ENCODE measurements at regions not wholly inside any gene's neighbourhood (a gene's known extent, or its start where the extent isn't known, plus 50 kb on each side); places are given as distances from the start of the nearest gene placed in this dataset.

GRCh38 chr5:3393122-3393919 is 202.3 kb upstream of the IRX1 start:
- no peak for DNase-seq

GRCh38 chr5:3392306-3392939 is 203.2 kb upstream of the IRX1 start:
- DNase-seq = no peak

DNA sequence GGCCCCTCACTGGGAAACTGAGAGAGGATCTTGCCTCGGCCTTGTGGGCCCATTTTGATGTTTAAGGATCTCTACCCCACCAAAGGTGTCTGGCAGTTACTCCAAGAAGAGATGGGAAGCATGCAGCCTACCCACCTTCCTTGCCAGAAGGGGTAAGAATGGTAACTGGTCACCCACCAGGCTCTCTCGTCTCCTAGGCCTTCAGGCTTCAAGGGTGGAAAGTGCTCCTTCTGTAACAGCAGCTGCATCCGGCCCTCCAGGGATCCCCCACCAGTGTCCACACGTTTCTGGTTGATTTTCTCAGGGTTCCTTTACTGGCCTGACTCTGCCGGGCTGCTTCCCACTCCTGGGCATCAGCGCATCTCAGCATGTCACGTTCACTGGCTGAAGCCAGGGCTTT is 204.4 kb upstream of the IRX1 start:
- no peak for DNase-seq

- no peak for DNase-seq
Observed at GRCh38 chr5:3389471-3390026, 206.1 kb upstream of the IRX1 start.

DNA sequence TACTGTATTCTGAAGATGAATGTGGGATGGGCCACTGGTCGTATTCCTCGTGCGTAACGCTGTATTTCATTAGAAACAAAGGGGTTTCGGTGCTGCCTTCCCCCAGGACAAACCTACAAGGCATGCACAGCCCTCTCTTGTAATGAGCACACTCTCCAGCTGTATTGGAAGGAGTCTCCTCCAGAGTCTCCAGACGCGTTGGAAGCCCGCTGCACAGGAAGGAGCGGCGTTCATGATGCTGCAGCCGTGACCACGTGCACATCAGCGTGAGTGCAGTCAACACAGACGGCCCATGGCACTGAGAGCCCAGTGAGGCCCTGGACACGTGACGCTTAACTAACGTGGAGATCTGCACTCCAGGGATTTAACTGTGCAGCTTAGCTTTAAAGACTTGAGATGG is 209.0 kb upstream of the IRX1 start:
- DNase-seq = no peak

DNA sequence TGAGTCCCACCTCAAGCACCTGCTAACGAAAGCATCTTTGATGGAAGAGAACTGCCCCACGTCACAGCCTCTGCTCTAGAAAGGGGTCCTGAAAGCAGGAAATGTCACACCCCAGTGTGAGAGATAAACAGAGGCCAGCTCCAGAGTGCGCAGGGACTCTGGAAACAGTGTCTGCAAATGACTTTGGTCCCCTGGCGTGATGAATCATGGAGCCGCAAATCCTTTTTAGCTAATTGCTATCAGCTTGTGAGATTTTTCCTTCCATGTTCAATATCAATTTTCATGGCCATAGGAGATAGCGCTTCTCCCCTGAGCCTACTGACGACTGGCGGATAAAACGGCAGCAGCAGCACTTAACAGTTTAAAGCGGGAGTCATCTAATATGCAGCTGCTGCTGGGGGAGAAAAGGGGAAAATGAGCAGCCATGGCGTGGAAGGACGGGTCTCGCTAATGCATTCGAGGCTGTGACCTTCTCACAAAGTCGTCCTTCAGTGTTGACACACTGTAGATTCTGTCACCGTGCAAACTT is 209.6 kb upstream of the IRX1 start:
- DNase-seq = no peak

GRCh38 chr5:3384531-3384930 is 211.1 kb upstream of the IRX1 start:
- DNase-seq = no peak

GRCh38 chr5:3382782-3383181 is 212.8 kb upstream of the IRX1 start:
- DNase-seq = no peak

DNA sequence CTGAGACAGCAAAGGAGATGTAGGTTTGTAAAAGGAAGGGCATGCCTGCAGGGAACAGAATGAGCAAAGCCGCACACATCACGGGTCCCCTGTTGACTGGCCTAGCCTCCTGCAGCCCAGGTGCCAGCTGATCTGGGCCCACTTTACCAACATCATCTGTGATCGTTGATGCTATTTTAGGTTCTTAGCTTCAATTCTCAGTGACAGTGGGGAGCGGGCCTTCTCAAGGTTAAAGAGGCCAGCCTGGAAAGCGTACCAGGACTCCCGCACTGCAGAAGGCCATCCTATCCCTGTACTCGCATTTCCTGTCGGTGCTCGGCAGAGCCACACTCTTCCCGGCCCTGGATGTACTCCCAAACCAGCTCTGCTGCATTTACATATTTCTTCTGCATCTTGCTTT is 213.5 kb upstream of the IRX1 start:
- no peak for DNase-seq

DNA sequence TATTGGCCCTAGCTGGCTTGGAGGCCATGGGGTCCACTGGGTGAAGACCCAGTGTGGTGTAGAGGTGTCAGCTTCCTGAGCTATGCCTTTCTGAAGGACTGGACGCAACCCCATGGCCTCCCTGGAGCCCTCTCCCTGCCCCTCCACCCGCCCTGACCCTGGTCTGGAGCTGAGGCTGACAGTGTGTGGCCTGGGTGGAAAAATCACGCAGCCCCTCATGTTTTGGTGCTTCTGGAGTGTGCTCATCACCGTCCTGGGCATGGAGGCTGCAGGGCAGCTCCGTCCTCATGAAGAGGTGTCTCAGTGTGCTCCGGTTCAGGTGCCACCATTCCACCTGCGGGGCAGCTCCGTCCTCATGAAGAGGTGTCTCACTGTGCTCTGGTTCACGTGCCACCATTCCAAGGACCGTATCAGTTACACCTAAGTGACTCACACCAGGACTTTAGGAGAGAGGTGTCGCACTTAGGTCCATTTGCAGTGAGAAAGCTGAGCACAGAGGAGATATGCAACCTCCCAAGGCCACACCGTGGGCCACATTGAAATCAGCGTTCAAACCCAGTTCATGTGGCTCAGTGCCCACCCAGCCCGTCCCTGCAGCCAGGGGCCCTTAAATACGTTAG is 214.3 kb upstream of the IRX1 start:
- no peak for DNase-seq

- no peak for DNase-seq
Observed at GRCh38 chr5:3380689-3381088, 214.9 kb upstream of the IRX1 start.

GRCh38 chr5:3377831-3378230 is 217.8 kb upstream of the IRX1 start:
- DNase-seq = no peak

GRCh38 chr5:3377176-3377575 is 218.5 kb upstream of the IRX1 start:
- DNase-seq = no peak

GRCh38 chr5:3376611-3377010 is 219.0 kb upstream of the IRX1 start:
- DNase-seq = no peak

DNA sequence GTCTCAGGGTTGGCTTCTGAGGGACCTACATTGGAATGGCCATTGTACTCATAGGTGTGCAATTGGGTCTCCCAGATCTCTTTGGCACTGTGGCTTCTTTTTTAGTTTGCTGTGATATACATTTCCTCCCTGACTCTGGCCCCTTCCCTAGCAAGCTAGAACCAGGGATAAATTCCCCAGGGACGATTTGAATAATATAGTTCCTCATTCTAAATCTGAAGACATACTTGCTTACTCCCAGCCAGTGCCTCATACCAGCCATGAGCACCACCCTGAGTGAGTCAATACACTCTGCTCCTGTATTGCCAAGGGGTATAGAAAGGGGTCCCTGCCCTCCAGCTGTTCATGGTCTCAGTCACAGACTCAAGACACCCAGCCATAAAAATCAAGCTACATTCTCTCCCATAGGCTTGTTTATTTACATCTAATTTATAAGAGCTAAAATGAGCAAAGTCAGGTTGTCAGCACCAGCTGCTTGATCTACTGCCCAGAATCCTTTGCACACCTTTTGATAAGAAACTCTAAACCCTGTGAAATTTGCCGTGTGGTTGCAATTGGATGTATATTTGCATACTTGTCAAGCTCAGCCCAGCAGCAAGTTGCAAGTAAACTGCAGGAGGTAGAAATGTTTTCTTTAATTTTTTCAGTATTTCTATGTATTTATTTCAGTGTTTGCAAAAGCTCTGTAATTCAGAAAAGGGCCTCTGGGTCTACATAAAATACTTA is 219.9 kb upstream of the IRX1 start:
- no peak for DNase-seq

DNA sequence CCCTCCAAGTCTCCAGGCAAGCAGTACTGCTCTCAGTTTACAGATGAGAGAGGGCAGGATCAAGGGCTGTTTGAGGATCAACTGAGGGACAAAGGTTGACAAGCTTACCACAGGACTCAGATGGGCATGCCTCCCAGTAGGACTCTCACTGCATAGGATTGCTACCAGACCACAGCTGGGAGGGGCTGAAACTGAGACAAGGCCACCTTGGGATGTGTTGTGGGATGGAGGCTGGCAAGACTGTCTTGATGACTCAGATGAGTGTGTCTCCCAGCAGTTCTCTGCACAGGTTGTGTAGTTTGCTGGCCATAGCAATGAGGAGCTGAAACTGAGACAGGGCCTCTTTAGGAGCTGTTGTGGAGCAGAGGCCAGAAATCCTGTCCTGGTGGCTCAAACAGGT is 222.2 kb upstream of the IRX1 start:
- DNase-seq = no peak

- no peak for DNase-seq
Observed at GRCh38 chr5:3372289-3372688, 223.3 kb upstream of the IRX1 start.

DNA sequence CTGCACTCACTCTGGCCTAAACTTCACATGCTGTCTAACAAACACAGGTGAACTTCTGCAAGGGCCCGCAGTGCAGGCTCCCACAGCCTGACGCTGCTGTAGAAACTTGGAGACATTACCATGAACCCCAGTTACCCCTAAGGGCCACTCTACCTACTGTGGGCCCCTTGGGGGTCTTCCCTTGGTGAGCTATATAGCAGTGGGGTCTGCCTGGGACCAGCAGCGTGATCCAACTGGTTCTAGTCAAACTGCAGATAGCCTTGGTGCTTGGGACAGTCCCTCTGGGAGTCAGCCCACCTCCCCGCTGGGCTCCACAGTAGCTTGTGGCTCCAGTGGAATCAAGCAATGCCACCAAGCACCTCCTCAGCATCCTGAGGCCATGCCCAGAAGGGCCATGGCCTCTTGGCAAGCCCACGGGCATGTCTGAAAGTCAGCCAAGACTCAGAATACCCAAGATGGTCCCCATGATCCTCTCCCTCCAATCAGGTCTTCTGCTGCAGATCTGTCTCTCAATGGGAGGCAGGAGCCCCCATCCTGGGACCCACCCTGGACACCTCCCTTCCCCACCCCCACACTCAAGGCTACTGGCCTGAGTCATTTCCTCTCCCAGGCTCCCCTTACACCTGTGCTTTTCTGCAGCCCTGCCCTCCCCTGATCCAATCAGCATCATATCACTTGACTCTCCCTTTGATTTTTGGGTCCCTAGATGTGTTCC is 230.0 kb upstream of the IRX1 start:
- no peak for DNase-seq

- DNase-seq = no peak
Observed at GRCh38 chr5:3364941-3365340, 230.7 kb upstream of the IRX1 start.

DNA sequence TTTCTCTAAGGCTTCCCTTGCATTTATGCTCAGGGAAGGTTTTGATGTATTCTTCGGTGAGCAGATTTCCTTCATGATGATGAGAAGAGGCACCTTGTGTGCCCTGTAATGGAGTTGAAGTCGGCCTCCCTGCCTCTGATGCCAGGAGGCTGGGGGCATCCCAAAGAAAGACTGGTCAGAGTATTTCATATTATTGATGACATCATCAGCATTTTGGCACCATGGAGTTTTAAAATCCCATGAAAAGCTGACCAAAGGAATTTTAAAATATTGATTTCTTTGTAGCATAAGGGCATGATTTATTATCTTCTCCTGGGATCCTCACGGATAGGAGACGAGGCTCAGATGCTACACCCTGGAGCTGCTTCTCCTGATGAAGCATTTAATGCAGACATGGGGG is 231.2 kb upstream of the IRX1 start:
- no peak for DNase-seq

DNA sequence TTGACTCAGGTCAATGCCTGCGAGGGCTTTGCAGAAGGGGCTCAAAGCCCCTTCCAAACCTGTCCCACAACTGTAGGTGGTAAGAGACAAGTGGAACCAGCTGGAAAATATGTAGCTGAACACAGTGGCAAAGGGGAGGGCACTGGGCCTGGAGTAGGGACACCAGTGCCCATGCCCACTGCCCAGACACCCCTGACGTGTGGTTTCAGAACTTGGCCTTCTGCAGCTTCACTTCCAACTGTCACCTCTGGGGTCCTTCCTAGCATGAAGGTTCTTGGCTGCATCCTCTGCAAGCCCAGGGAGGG is 233.1 kb upstream of the IRX1 start:
- DNase-seq = no peak

GRCh38 chr5:3361811-3362605 is 233.6 kb upstream of the IRX1 start:
- DNase-seq = no peak

Measured in NCI-H1105 (cell line).